ENCODE measurements at regions not wholly inside any gene's neighbourhood (a gene's known extent, or its start where the extent isn't known, plus 50 kb on each side); places are given as distances from the start of the nearest gene placed in this dataset.

GRCh38 chr2:49582946-49583345 lies 428.6 kb upstream of the FSHR start:
- TF ChIP-seq POLR2A (IDR thresholded peaks at IDR 0.05; ENCODE audit: extremely low read depth, insufficient read length) (no peak), MAX (IDR thresholded peaks at IDR 0.05; ENCODE audit: low read depth, low read length) (no peak), CTCF (IDR thresholded peaks at IDR 0.05; ENCODE audit: low read depth, low read length) (no peak), MYC (IDR thresholded peaks at IDR 0.05; ENCODE audit: low read depth, low read length) (no peak)
- H3K4me3 ChIP-seq (ENCODE audit: low read depth, low read length): no peak overlapping the region
- DNase-seq (ENCODE audit: low read depth): no peak

- DNase-seq (ENCODE audit: low read depth): no peak
- no peak overlapping the region for H3K4me3 ChIP-seq (ENCODE audit: low read depth, low read length)
- TF ChIP-seq MAX (IDR thresholded peaks at IDR 0.05; ENCODE audit: low read depth, low read length): no peak
- TF ChIP-seq POLR2A (IDR thresholded peaks at IDR 0.05; ENCODE audit: extremely low read depth, insufficient read length): no peak
- TF ChIP-seq CTCF (IDR thresholded peaks at IDR 0.05; ENCODE audit: low read depth, low read length): no peak
- TF ChIP-seq MYC (IDR thresholded peaks at IDR 0.05; ENCODE audit: low read depth, low read length): no peak
These were observed 422.7 kb upstream of the FSHR start for GRCh38 chr2:49577041-49577440.

- TF ChIP-seq MAX (IDR thresholded peaks at IDR 0.05; ENCODE audit: low read depth, low read length): no peak
- TF ChIP-seq MYC (IDR thresholded peaks at IDR 0.05; ENCODE audit: low read depth, low read length): no peak
- no peak for TF ChIP-seq CTCF (IDR thresholded peaks at IDR 0.05; ENCODE audit: low read depth, low read length)
- TF ChIP-seq POLR2A (IDR thresholded peaks at IDR 0.05; ENCODE audit: extremely low read depth, insufficient read length): no peak
- H3K4me3 ChIP-seq (ENCODE audit: low read depth, low read length): no peak overlapping the region
- DNase-seq (ENCODE audit: low read depth): no peak
These were observed 414.9 kb upstream of the FSHR start for GRCh38 chr2:49569176-49569575.

GRCh38 chr2:49567811-49568600 lies 413.7 kb upstream of the FSHR start:
- H3K4me3 ChIP-seq (ENCODE audit: low read depth, low read length): no peak overlapping the region
- TF ChIP-seq CTCF (IDR thresholded peaks at IDR 0.05; ENCODE audit: low read depth, low read length) (no peak), POLR2A (IDR thresholded peaks at IDR 0.05; ENCODE audit: extremely low read depth, insufficient read length) (no peak), MYC (IDR thresholded peaks at IDR 0.05; ENCODE audit: low read depth, low read length) (no peak), MAX (IDR thresholded peaks at IDR 0.05; ENCODE audit: low read depth, low read length) (no peak)
- no peak for DNase-seq (ENCODE audit: low read depth)

GRCh38 chr2:49567021-49567420 lies 412.7 kb upstream of the FSHR start:
- DNase-seq (ENCODE audit: low read depth): no peak
- TF ChIP-seq MAX (IDR thresholded peaks at IDR 0.05; ENCODE audit: low read depth, low read length) (no peak), MYC (IDR thresholded peaks at IDR 0.05; ENCODE audit: low read depth, low read length) (no peak), POLR2A (IDR thresholded peaks at IDR 0.05; ENCODE audit: extremely low read depth, insufficient read length) (no peak), CTCF (IDR thresholded peaks at IDR 0.05; ENCODE audit: low read depth, low read length) (no peak)
- no peak overlapping the region for H3K4me3 ChIP-seq (ENCODE audit: low read depth, low read length)
